ENCODE measurements at regions not wholly inside any gene's neighbourhood (a gene's known extent, or its start where the extent isn't known, plus 50 kb on each side); places are given as distances from the start of the nearest gene placed in this dataset.

- TF ChIP-seq CTCF (IDR thresholded peaks at IDR 0.05; ENCODE audit: poor library complexity) (no peak), EZH2phosphoT487 (IDR thresholded peaks at IDR 0.05; ENCODE audit: low read depth, severe bottlenecking, unreplicated experiment) (no peak), EZH2 (IDR thresholded peaks at IDR 0.05; ENCODE audit: borderline replicate concordance) (no peak)
Observed at GRCh38 chr1:10850026-10850425, 53.6 kb upstream of the CASZ1 start.
